CD4-positive, alpha-beta memory T cell (primary cell): ENCODE measurements at regions not wholly inside any gene's neighbourhood (a gene's known extent, or its start where the extent isn't known, plus 50 kb on each side); places are given as distances from the start of the nearest gene placed in this dataset.

Experiments
- CTCF ChIA-PET: fragments of 350-600 bp; sonication (Branson Sonifier 250); formaldehyde crosslinking; loops from one replicate; lab custom pipeline; 2021; ENCODE audit warnings: inconsistent platforms; ENCODE audit not compliant: partially characterized antibody; lab: Charles Lee
- POLR2A ChIA-PET: fragments of 350-600 bp; sonication (Branson Sonifier 250); formaldehyde crosslinking; loops from one replicate; lab custom pipeline; 2021; ENCODE audit not compliant: partially characterized antibody; lab: Charles Lee
- DNase-seq, 5 donors: peaks; one replicate each; pipeline versions ENCODE4 v3.0.0 to v3.0.0-alpha.2; 2020 to 2022; ENCODE audit warnings: mixed read lengths in 1 of 5
- H3K27ac ChIP-seq: one replicate; pipeline ENCODE4 v1.7.0; 2013; ENCODE audit warnings: low read depth, low read length
- H3K27me3 ChIP-seq: 2 replicates; pipeline ENCODE4 v1.7.0; 2013; ENCODE audit warnings: mild to moderate bottlenecking, low read length, moderate library complexity; ENCODE audit not compliant: insufficient read depth
- H3K36me3 ChIP-seq: 2 replicates; pipeline ENCODE4 v1.7.0; 2013; ENCODE audit warnings: mild to moderate bottlenecking, low read length, moderate library complexity; ENCODE audit not compliant: insufficient read depth
- H3K4me1 ChIP-seq: 2 replicates; pipeline ENCODE4 v1.7.0; 2013; ENCODE audit warnings: mild to moderate bottlenecking, low read length, moderate library complexity; ENCODE audit not compliant: insufficient read depth
- H3K4me3 ChIP-seq, 2 donors: one replicate each; pipeline ENCODE4 v1.7.0; 2013; ENCODE audit warnings: low read length in 2 of 2, mild to moderate bottlenecking in 1 of 2
- H3K9me3 ChIP-seq, 2 donors: one replicate each; pipeline ENCODE4 v1.7.0; 2013; ENCODE audit warnings: low read length in 2 of 2, control low read depth in 1 of 2; ENCODE audit not compliant: control insufficient read depth in 1 of 2
- H3K27ac Mint-ChIP-seq, 7 donors: one replicate each; pipeline ENCODE4 v1.8.0; 2020 to 2021; ENCODE audit warnings: mixed read lengths in 7 of 7, mild to moderate bottlenecking in 6 of 7, inconsistent platforms in 3 of 7, moderate library complexity in 3 of 7
- H3K27me3 Mint-ChIP-seq, 2 donors: one replicate each; pipeline ENCODE4 v1.8.0; 2020 to 2021; ENCODE audit warnings: mixed read lengths in 2 of 2
- H3K36me3 Mint-ChIP-seq, 2 donors: one replicate each; pipeline ENCODE4 v1.8.0; 2020 to 2021; ENCODE audit warnings: mixed read lengths in 2 of 2, inconsistent platforms in 1 of 2, mild to moderate bottlenecking in 1 of 2
- H3K4me1 Mint-ChIP-seq, 4 donors: one replicate each; pipeline ENCODE4 v1.8.0; 2020 to 2021; ENCODE audit warnings: mixed read lengths in 4 of 4, mild to moderate bottlenecking in 1 of 4
- H3K4me3 Mint-ChIP-seq, 8 donors: one replicate each; pipeline ENCODE4 v1.8.0; 2020 to 2021; ENCODE audit warnings: mixed read lengths in 8 of 8, mild to moderate bottlenecking in 7 of 8, moderate library complexity in 6 of 8, inconsistent platforms in 3 of 8
- H3K9me3 Mint-ChIP-seq, 8 donors: one replicate each; pipeline ENCODE4 v1.8.0; 2020 to 2021; ENCODE audit warnings: mixed read lengths in 8 of 8, mild to moderate bottlenecking in 5 of 8, inconsistent platforms in 3 of 8, moderate library complexity in 1 of 8
- intact Hi-C: fragments of 100-400 bp; cut with micrococcal nuclease; formaldehyde crosslinking; loops from one replicate; pipeline ENCODE4 v1.15.1; 2023

DNA sequence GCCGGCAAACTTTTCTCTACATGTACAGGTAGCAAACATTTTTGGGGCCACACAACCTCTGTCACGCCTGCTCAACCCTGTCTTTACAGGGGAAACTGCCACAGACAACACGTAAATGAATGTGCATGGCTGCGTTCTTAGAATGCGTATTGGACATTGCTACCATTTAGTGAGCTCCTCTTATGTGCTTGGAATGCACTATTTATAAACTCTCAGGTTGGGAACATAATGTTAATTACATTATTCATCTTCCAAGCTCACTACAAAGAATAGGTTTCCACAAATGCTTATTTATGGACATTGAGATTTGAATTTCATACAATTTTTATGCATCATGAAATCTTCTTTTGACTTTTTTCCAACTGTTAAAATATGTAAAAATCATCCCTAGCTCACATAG, 92.0 kb upstream of the RPS6KA2 start:
- intact Hi-C loops, result no loop called here
- Mint-ChIP-seq H3K9me3 (peaks cover 0 to 2% (median 0%) of the 10 kb centered on the region in 8 donors), H3K27ac (no peak overlapping the region), H3K4me3 (no peak overlapping the region), H3K36me3 (peaks cover 0 to 4% of the 10 kb centered on the region in 2 donors), H3K27me3 (peaks cover 0 to 1% of the 10 kb centered on the region in 2 donors), H3K4me1 (no peaks in the 10 kb centered on the region)
- no peaks in the 10 kb centered on the region for H3K9me3 ChIP-seq
- no peak overlapping the region for H3K27ac ChIP-seq
- H3K4me3 ChIP-seq, result no peak overlapping the region
- no peaks in the 10 kb centered on the region for H3K36me3 ChIP-seq
- ChIA-PET POLR2A (no interaction called here), CTCF (interaction anchor here (1.1 kb wide), 1 partner anchor 12 kb away, joined by 3 read pairs; no protein-coding TSS in a partner anchor)
- DNase-seq, result no peak
- H3K27me3 ChIP-seq, result no peaks in the 10 kb centered on the region
- H3K4me1 ChIP-seq, result no peaks in the 10 kb centered on the region

DNA sequence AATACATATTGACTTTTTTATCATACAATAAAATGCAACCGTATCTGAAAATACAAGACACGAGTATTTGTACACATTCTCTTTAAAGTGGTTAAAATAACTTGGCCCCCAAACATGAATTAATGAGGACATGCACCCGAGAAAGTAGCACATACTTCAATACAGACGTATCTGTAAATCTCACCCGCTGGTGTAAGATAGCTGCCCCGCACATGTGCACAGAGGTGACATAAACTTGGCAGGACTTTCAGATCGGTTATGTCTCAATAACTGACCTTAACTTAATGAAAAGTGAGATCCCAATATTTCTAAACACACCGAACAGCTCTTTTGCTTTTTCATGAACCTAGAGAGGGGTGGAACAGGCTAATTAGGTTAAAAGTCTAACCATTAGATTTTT, 91.5 kb upstream of the RPS6KA2 start:
- H3K27ac Mint-ChIP-seq, result no peak overlapping the region
- no peaks in the 10 kb centered on the region for H3K4me1 ChIP-seq
- H3K27me3 Mint-ChIP-seq, result peaks cover 0 to 1% of the 10 kb centered on the region in 2 donors
- CTCF ChIA-PET, result no interaction called here
- POLR2A ChIA-PET, result no interaction called here
- H3K4me1 Mint-ChIP-seq, result no peaks in the 10 kb centered on the region
- no peak overlapping the region for H3K4me3 Mint-ChIP-seq
- H3K27ac ChIP-seq, result no peak overlapping the region
- intact Hi-C loops, result no loop called here
- no peak for DNase-seq
- H3K36me3 Mint-ChIP-seq, result peaks cover 0 to 7% of the 10 kb centered on the region in 2 donors
- H3K4me3 ChIP-seq, result no peak overlapping the region
- no peaks in the 10 kb centered on the region for H3K27me3 ChIP-seq
- H3K9me3 ChIP-seq, result no peaks in the 10 kb centered on the region
- no peaks in the 10 kb centered on the region for H3K36me3 ChIP-seq
- peaks cover 0 to 2% (median 0%) of the 10 kb centered on the region in 8 donors for H3K9me3 Mint-ChIP-seq

GRCh38 chr6:166716910-166717617, 90.0 kb upstream of the RPS6KA2 start:
- H3K36me3 Mint-ChIP-seq, result peaks cover 0 to 18% of the 10 kb centered on the region in 2 donors
- CTCF ChIA-PET, result no interaction called here
- no peaks in the 10 kb centered on the region for H3K27me3 ChIP-seq
- peaks cover 0 to 6% (median 0%) of the 10 kb centered on the region in 8 donors for H3K9me3 Mint-ChIP-seq
- no peak for DNase-seq
- H3K27ac ChIP-seq, result no peak overlapping the region
- H3K27me3 Mint-ChIP-seq, result peaks cover 0 to under 1% of the 10 kb centered on the region in 2 donors
- no peak overlapping the region for H3K27ac Mint-ChIP-seq
- no peaks in the 10 kb centered on the region for H3K4me1 Mint-ChIP-seq
- H3K4me3 Mint-ChIP-seq, result no peak overlapping the region
- no peaks in the 10 kb centered on the region for H3K36me3 ChIP-seq
- H3K9me3 ChIP-seq, result no peaks in the 10 kb centered on the region
- intact Hi-C loops, result no loop called here
- no peak overlapping the region for H3K4me3 ChIP-seq
- no peaks in the 10 kb centered on the region for H3K4me1 ChIP-seq
- POLR2A ChIA-PET, result no interaction called here

GRCh38 chr6:166715992-166716391, 88.9 kb upstream of the RPS6KA2 start:
- intact Hi-C loops, result no loop called here
- peaks cover 0 to 12% (median 8%) of the 10 kb centered on the region in 8 donors for H3K9me3 Mint-ChIP-seq
- no peaks in the 10 kb centered on the region for H3K36me3 ChIP-seq
- H3K27me3 Mint-ChIP-seq, result no peaks in the 10 kb centered on the region
- H3K4me3 ChIP-seq, result no peak overlapping the region
- H3K36me3 Mint-ChIP-seq, result peaks cover 3 to 27% of the 10 kb centered on the region in 2 donors
- H3K9me3 ChIP-seq, result no peaks in the 10 kb centered on the region
- no peak overlapping the region for H3K4me3 Mint-ChIP-seq
- H3K27ac Mint-ChIP-seq, result no peak overlapping the region
- no peaks in the 10 kb centered on the region for H3K4me1 ChIP-seq
- POLR2A ChIA-PET, result no interaction called here
- no peak overlapping the region for H3K27ac ChIP-seq
- no peaks in the 10 kb centered on the region for H3K4me1 Mint-ChIP-seq
- CTCF ChIA-PET, result no interaction called here
- H3K27me3 ChIP-seq, result no peaks in the 10 kb centered on the region
- DNase-seq, result no peak

DNA sequence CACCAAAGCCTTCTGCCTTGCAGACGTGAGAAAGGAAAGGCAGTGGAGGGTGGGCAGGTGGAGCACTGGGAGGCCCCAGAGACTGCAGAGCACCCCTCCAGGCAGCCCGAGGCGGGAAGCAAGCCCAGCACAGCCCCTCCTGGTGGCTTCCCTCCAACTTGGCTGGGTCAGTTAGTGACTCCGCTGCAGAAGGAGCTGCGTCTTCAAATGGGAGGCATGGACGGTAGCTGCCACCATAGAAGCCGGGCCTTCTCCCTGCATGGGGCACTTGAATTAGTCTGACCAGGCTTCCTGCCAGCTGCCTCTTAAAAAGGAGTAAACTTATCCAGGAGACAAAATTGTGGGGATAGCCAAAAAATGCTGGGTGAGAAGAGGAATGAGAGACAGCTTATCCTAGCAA, 88.0 kb upstream of the RPS6KA2 start:
- Mint-ChIP-seq H3K27me3 (no peaks in the 10 kb centered on the region), H3K4me1 (no peaks in the 10 kb centered on the region), H3K4me3 (no peak overlapping the region), H3K9me3 (peaks cover 0 to 14% (median 8%) of the 10 kb centered on the region in 8 donors), H3K27ac (no peak overlapping the region), H3K36me3 (peaks cover 3 to 27% of the 10 kb centered on the region in 2 donors)
- intact Hi-C loops, result no loop called here
- Histone ChIP-seq H3K36me3 (no peaks in the 10 kb centered on the region), H3K4me1 (no peaks in the 10 kb centered on the region), H3K27ac (no peak overlapping the region), H3K27me3 (no peaks in the 10 kb centered on the region), H3K4me3 (no peak overlapping the region), H3K9me3 (no peaks in the 10 kb centered on the region)
- POLR2A ChIA-PET, result no interaction called here
- no peak for DNase-seq
- CTCF ChIA-PET, result no interaction called here

DNA sequence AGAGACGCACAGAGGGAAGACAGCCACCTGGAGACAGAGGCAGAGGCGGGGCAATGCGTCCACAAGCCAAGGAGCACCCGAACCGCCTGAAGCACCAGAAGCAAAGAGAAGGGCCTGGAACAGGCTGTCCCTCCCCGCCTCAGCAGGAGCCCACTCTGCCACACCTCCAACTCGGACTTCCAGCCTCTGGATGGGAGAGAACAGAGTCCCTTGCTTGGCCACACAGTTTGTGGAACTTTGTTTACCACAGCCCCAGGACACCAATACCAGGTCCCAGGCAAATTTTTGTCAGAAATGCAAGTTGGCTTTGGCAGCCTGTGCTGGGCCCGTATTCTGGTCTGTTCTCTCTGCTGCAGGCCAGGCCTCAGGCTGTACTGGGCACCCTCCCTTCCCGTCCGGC, 87.5 kb upstream of the RPS6KA2 start:
- no peaks in the 10 kb centered on the region for H3K27me3 ChIP-seq
- no peaks in the 10 kb centered on the region for H3K9me3 ChIP-seq
- Mint-ChIP-seq H3K27ac (no peak overlapping the region), H3K4me3 (no peak overlapping the region), H3K36me3 (peaks cover 3 to 27% of the 10 kb centered on the region in 2 donors), H3K4me1 (no peaks in the 10 kb centered on the region), H3K9me3 (peaks cover 0 to 14% (median 8%) of the 10 kb centered on the region in 8 donors), H3K27me3 (no peaks in the 10 kb centered on the region)
- H3K36me3 ChIP-seq, result no peaks in the 10 kb centered on the region
- ChIA-PET POLR2A (no interaction called here), CTCF (no interaction called here)
- no peak overlapping the region for H3K4me3 ChIP-seq
- no peak for DNase-seq
- intact Hi-C loops, result no loop called here
- no peaks in the 10 kb centered on the region for H3K4me1 ChIP-seq
- no peak overlapping the region for H3K27ac ChIP-seq

DNA sequence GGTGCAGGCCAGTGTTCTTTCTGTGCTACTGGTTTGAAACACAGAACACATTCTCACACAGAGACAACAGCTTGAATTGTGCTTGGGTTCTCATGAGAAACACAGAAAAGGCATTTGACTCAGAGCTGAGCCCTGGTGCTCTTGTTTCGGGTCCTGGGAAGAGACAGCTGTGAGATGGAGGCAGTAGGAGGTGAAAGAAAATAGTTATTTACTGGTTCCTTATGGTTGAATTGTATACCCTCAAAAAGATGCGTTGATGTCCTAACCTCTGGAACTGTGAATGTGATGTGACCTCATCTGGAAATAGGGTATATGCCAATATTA, 87.1 kb upstream of the RPS6KA2 start:
- Mint-ChIP-seq H3K36me3 (peaks cover 3 to 27% of the 10 kb centered on the region in 2 donors), H3K4me3 (no peak overlapping the region), H3K27me3 (no peaks in the 10 kb centered on the region), H3K4me1 (no peaks in the 10 kb centered on the region), H3K27ac (no peak overlapping the region), H3K9me3 (peaks cover 0 to 14% (median 8%) of the 10 kb centered on the region in 8 donors)
- no peaks in the 10 kb centered on the region for H3K9me3 ChIP-seq
- no peaks in the 10 kb centered on the region for H3K4me1 ChIP-seq
- H3K27me3 ChIP-seq, result no peaks in the 10 kb centered on the region
- ChIA-PET CTCF (no interaction called here), POLR2A (no interaction called here)
- H3K4me3 ChIP-seq, result no peak overlapping the region
- intact Hi-C loops, result no loop called here
- no peaks in the 10 kb centered on the region for H3K36me3 ChIP-seq
- DNase-seq, result no peak
- no peak overlapping the region for H3K27ac ChIP-seq
